HG02798 (cell line): ENCODE measurements at regions not wholly inside any gene's neighbourhood (a gene's known extent, or its start where the extent isn't known, plus 50 kb on each side); places are given as distances from the start of the nearest gene placed in this dataset.
"Not testable (repeated sequence)": the region's sequence is repeated elsewhere in the genome, so short reads cannot be mapped to it uniquely, and the experiment has no call there.

Source experiments
- ATAC-seq: cut with Tn5 transposase; IDR thresholded peaks from one replicate; pipeline ENCODE4 v1.9.1; 2021; ENCODE audit warnings: mild to moderate bottlenecking; ENCODE audit not compliant: unreplicated experiment, poor library complexity

- ATAC-seq = no peak
Observed at GRCh38 chrX:46039526-46039925, 505.7 kb downstream of the ZNF674 start.

GRCh38 chrX:46036508-46036907 is 508.7 kb downstream of the ZNF674 start:
- ATAC-seq = no peak

- ATAC-seq = no peak
Observed at GRCh38 chrX:46034868-46035267, 510.4 kb downstream of the ZNF674 start.

- ATAC-seq = no peak
Observed at GRCh38 chrX:46029777-46030176, 515.4 kb downstream of the ZNF674 start.

- no peak for ATAC-seq
Observed at GRCh38 chrX:46016296-46016695, 528.9 kb downstream of the ZNF674 start.

GRCh38 chrX:46015653-46016052 is 529.6 kb downstream of the ZNF674 start:
- ATAC-seq = no peak

- ATAC-seq = no peak
Observed at GRCh38 chrX:45992402-45993123, 552.7 kb downstream of the ZNF674 start.

GRCh38 chrX:45986971-45987370 is 558.2 kb downstream of the ZNF674 start:
- no peak for ATAC-seq

GRCh38 chrX:45986081-45986480 is 559.1 kb downstream of the ZNF674 start:
- no peak for ATAC-seq

- not testable (repeated sequence) for ATAC-seq
Observed at GRCh38 chrX:45982958-45983727, 562.1 kb downstream of the ZNF674 start.

GRCh38 chrX:45980726-45981125 is 564.5 kb downstream of the ZNF674 start:
- ATAC-seq = no peak

- ATAC-seq = no peak
Observed at GRCh38 chrX:45975633-45976032, 569.6 kb downstream of the ZNF674 start.

GRCh38 chrX:45972636-45973035 is 572.6 kb downstream of the ZNF674 start:
- ATAC-seq = no peak

- ATAC-seq = no peak
Observed at GRCh38 chrX:45959567-45959966, 585.7 kb downstream of the ZNF674 start.

- ATAC-seq = no peak
Observed at GRCh38 chrX:45956191-45956870, 588.9 kb downstream of the ZNF674 start.

- ATAC-seq = no peak
Observed at GRCh38 chrX:45955661-45956060, 589.6 kb downstream of the ZNF674 start.

GRCh38 chrX:45954026-45954425 is 591.2 kb downstream of the ZNF674 start:
- ATAC-seq = no peak

- ATAC-seq = no peak
Observed at GRCh38 chrX:45952030-45952429, 593.2 kb downstream of the ZNF674 start.

GRCh38 chrX:45935408-45935807 is 609.8 kb downstream of the ZNF674 start:
- no peak for ATAC-seq

GRCh38 chrX:45912316-45912715 is 632.9 kb downstream of the ZNF674 start:
- ATAC-seq = no peak

GRCh38 chrX:45907786-45908185 is 637.4 kb downstream of the ZNF674 start:
- ATAC-seq = no peak
